ENCODE measurements at regions not wholly inside any gene's neighbourhood (a gene's known extent, or its start where the extent isn't known, plus 50 kb on each side); places are given as distances from the start of the nearest gene placed in this dataset.

DNA sequence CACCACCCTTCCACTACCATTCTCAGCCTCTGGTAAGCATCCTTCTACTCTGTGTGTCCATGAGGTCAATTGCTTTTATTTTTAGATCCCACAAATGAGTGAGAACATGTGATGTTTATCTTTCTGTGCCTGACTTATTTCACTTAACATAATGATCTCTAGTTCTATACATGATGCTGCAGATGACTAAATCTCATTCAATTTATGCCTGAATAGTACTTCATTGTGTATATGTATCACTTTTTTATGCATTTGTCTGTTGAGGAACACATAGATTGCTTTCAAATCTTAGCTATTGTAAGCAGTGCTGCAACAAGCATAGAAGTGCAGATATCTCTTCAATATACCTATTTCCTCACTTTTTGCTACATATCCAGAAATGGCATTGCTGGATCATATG, 733.3 kb downstream of the SUCLG1 start:
- no peak overlapping the region for H3K27ac ChIP-seq (ENCODE audit: poor library complexity, severe bottlenecking)
- no peaks in the 10 kb centered on the region for H3K4me1 ChIP-seq (ENCODE audit: insufficient read depth, poor library complexity, severe bottlenecking)
- no peak for ATAC-seq (ENCODE audit: low read depth)
- H3K36me3 ChIP-seq (ENCODE audit: low read depth) = no peaks in the 10 kb centered on the region
- H3K27me3 ChIP-seq (ENCODE audit: insufficient read depth, poor library complexity, severe bottlenecking) = peaks cover 7% of the 10 kb centered on the region
- no peak for DNase-seq (ENCODE audit: low spot score)
- no peak overlapping the region for H3K4me3 ChIP-seq (ENCODE audit: severe bottlenecking)
- TF ChIP-seq, protein P1, sequence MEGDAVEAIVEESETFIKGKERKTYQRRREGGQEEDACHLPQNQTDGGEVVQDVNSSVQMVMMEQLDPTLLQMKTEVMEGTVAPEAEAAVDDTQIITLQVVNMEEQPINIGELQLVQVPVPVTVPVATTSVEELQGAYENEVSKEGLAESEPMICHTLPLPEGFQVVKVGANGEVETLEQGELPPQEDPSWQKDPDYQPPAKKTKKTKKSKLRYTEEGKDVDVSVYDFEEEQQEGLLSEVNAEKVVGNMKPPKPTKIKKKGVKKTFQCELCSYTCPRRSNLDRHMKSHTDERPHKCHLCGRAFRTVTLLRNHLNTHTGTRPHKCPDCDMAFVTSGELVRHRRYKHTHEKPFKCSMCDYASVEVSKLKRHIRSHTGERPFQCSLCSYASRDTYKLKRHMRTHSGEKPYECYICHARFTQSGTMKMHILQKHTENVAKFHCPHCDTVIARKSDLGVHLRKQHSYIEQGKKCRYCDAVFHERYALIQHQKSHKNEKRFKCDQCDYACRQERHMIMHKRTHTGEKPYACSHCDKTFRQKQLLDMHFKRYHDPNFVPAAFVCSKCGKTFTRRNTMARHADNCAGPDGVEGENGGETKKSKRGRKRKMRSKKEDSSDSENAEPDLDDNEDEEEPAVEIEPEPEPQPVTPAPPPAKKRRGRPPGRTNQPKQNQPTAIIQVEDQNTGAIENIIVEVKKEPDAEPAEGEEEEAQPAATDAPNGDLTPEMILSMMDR (IDR thresholded peaks at IDR 0.05; ENCODE audit: poor library complexity, severe bottlenecking) = no peak
- H3K9me3 ChIP-seq (ENCODE audit: severe bottlenecking) = no peaks in the 10 kb centered on the region

DNA sequence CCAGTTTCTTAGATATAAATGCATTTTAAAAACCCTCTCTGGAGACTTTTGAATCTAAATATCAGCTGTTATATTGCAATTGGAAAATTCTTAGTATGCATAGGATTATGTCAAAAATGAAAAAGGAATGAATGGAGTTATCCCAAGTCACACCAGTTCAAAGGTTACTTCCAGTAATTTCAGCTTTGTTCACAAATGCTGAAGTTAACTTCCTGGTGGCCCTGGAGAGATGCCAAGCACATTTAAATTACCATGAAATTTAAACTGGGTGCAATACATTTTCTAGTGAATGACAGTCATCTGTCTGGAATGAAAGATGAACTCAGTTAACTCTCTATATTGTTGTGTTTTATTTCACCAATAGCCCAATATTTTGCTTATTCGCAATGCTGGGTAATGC, 753.9 kb downstream of the SUCLG1 start:
- DNase-seq (ENCODE audit: low spot score) (no peak), ATAC-seq (ENCODE audit: low read depth) (0 out of 3 replicates have a peak, but pooled peaks have one; percentile 10)
- H3K27me3 ChIP-seq (ENCODE audit: insufficient read depth, poor library complexity, severe bottlenecking) = no peaks in the 10 kb centered on the region
- H3K27ac ChIP-seq (ENCODE audit: poor library complexity, severe bottlenecking) = no peak overlapping the region
- H3K4me1 ChIP-seq (ENCODE audit: insufficient read depth, poor library complexity, severe bottlenecking) = no peaks in the 10 kb centered on the region
- no peaks in the 10 kb centered on the region for H3K36me3 ChIP-seq (ENCODE audit: low read depth)
- no peak overlapping the region for H3K4me3 ChIP-seq (ENCODE audit: severe bottlenecking)
- no peaks in the 10 kb centered on the region for H3K9me3 ChIP-seq (ENCODE audit: severe bottlenecking)
- TF ChIP-seq, protein P1 (IDR thresholded peaks at IDR 0.05; ENCODE audit: poor library complexity, severe bottlenecking) = no peak

DNA sequence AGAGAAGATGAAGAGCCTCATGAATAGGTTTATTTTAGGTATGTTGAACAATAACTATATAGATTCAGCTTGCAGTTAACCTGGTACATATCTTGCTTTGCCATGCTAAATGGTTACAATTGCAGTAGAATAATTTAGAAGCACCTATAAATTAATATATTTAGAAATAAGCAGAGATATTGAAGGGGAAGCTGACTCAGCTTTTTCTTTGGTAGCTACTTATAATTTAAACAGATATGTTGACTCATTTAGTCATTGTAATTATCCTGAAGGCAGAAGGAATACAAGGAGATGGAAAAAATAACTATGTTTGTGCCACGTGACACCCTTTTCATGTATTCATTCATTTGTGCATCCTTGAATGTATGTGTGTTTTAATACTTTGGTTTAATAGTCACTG, 755.5 kb downstream of the SUCLG1 start:
- Histone ChIP-seq H3K27ac (ENCODE audit: poor library complexity, severe bottlenecking) (no peak overlapping the region), H3K4me1 (ENCODE audit: insufficient read depth, poor library complexity, severe bottlenecking) (no peaks in the 10 kb centered on the region), H3K9me3 (ENCODE audit: severe bottlenecking) (no peaks in the 10 kb centered on the region), H3K36me3 (ENCODE audit: low read depth) (no peaks in the 10 kb centered on the region), H3K4me3 (ENCODE audit: severe bottlenecking) (no peak overlapping the region), H3K27me3 (ENCODE audit: insufficient read depth, poor library complexity, severe bottlenecking) (no peaks in the 10 kb centered on the region)
- TF ChIP-seq, protein P1 (IDR thresholded peaks at IDR 0.05; ENCODE audit: poor library complexity, severe bottlenecking) = no peak
- DNase-seq (ENCODE audit: low spot score) (no peak), ATAC-seq (ENCODE audit: low read depth) (no peak)

DNA sequence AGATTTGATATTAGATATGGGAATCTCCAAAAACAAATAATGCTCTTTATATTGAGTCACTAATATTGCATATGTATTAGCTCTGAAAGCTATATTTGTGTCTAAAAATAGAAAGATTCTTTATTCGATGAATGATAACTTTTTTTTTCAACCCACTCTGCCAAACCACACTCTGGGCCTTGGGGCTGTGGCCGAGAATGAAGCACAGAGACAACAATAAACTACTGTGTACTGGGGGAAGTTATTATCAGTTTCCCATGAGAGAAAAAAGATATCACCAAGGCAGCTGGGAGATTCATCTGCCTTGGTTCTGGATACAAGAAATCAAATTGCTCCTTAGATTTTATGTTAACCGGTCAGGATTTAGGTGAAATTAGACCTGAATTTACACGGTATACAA, 762.2 kb downstream of the SUCLG1 start:
- no peak overlapping the region for H3K4me3 ChIP-seq (ENCODE audit: severe bottlenecking)
- H3K36me3 ChIP-seq (ENCODE audit: low read depth) = no peaks in the 10 kb centered on the region
- TF ChIP-seq, protein P1 (IDR thresholded peaks at IDR 0.05; ENCODE audit: poor library complexity, severe bottlenecking) = no peak
- H3K4me1 ChIP-seq (ENCODE audit: insufficient read depth, poor library complexity, severe bottlenecking) = no peaks in the 10 kb centered on the region
- H3K9me3 ChIP-seq (ENCODE audit: severe bottlenecking) = no peaks in the 10 kb centered on the region
- no peaks in the 10 kb centered on the region for H3K27me3 ChIP-seq (ENCODE audit: insufficient read depth, poor library complexity, severe bottlenecking)
- no peak overlapping the region for H3K27ac ChIP-seq (ENCODE audit: poor library complexity, severe bottlenecking)
- no peak for ATAC-seq (ENCODE audit: low read depth)
- no peak for DNase-seq (ENCODE audit: low spot score)

DNA sequence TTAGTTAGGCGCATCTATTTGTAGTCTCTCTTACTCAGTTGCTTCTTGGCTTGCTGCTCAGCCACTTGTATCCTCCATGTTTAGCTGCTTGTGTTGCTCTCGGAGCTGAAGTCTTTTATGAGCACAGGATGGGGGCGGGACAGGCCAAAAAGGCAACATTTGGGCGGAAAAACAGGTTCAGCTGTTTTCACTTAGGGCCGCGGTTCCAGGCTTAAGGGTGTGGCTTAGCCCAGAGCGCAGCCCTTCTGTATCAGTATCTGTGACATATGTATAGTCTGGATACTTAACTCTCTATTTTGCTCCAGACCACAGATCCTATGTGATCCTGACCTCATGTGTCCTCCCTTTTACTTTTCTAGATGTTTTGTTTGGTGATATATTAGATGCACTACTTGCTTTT, 763.5 kb downstream of the SUCLG1 start:
- H3K4me1 ChIP-seq (ENCODE audit: insufficient read depth, poor library complexity, severe bottlenecking) = no peaks in the 10 kb centered on the region
- H3K4me3 ChIP-seq (ENCODE audit: severe bottlenecking) = no peak overlapping the region
- H3K27me3 ChIP-seq (ENCODE audit: insufficient read depth, poor library complexity, severe bottlenecking) = no peaks in the 10 kb centered on the region
- no peak overlapping the region for H3K27ac ChIP-seq (ENCODE audit: poor library complexity, severe bottlenecking)
- ATAC-seq (ENCODE audit: low read depth) (no peak), DNase-seq (ENCODE audit: low spot score) (no peak)
- TF ChIP-seq, protein P1 (IDR thresholded peaks at IDR 0.05; ENCODE audit: poor library complexity, severe bottlenecking) = no peak
- no peaks in the 10 kb centered on the region for H3K9me3 ChIP-seq (ENCODE audit: severe bottlenecking)
- H3K36me3 ChIP-seq (ENCODE audit: low read depth) = no peaks in the 10 kb centered on the region

All from RWPE2 (cell line).